Keratinocyte (primary cell): ENCODE measurements at regions not wholly inside any gene's neighbourhood (a gene's known extent, or its start where the extent isn't known, plus 50 kb on each side); places are given as distances from the start of the nearest gene placed in this dataset.

ENCODE experiments used
- DNase-seq: peaks from one replicate; pipeline ENCODE4 v3.0.0-alpha.2; 2011; ENCODE audit warnings: low read depth, missing footprints, low spot score
- FAIRE-seq: peaks from 2 replicates; lab custom pipeline; 2011; peaks lifted over from hg19 to GRCh38; lab: Jason Lieb, UNC
- H2AFZ ChIP-seq: 2 replicates; pipeline ENCODE4 v1.6.0; 2012; ENCODE audit warnings: low read length, control low read depth, inconsistent platforms; ENCODE audit not compliant: control insufficient read depth
- H3K27ac ChIP-seq: 2 replicates; pipeline ENCODE4 v1.5.1; 2011; ENCODE audit warnings: low read length; ENCODE audit not compliant: control insufficient read depth, insufficient read depth
- H3K27me3 ChIP-seq: 3 replicates; pipeline ENCODE4 v1.6.0; 2011; ENCODE audit warnings: low read length; ENCODE audit not compliant: control insufficient read depth, insufficient read depth; ENCODE audit errors: extremely low read depth
- H3K36me3 ChIP-seq, 2 experiments: 2 replicates in 1 of 2; 3 replicates in 1 of 2; pipeline ENCODE4 v1.5.1; 2011; ENCODE audit warnings: low read length in 2 of 2, mild to moderate bottlenecking in 1 of 2; ENCODE audit not compliant: control insufficient read depth in 2 of 2, insufficient read depth in 2 of 2; ENCODE audit errors: extremely low read depth in 1 of 2
- H3K4me1 ChIP-seq: 3 replicates; pipeline ENCODE4 v1.5.1; 2011; ENCODE audit warnings: low read length; ENCODE audit not compliant: control insufficient read depth, insufficient read depth; ENCODE audit errors: extremely low read depth
- H3K4me2 ChIP-seq: 3 replicates; pipeline ENCODE4 v1.6.0; 2011; ENCODE audit warnings: low read depth, low read length; ENCODE audit not compliant: control insufficient read depth, insufficient read depth; ENCODE audit errors: extremely low read depth
- H3K4me3 ChIP-seq, 3 experiments: fragments of 200-600 bp in 1 of 3; sonication (generic) in 1 of 3; 2 replicates in 2 of 3; 3 replicates in 1 of 3; pipeline ENCODE4 v1.5.1; 2011 to 2016; ENCODE audit warnings: low read length in 3 of 3, mild to moderate bottlenecking in 3 of 3, control low read depth in 2 of 3, inconsistent platforms in 1 of 3, low read depth in 1 of 3, mixed read lengths in 1 of 3, mixed run types in 1 of 3, moderate library complexity in 1 of 3; ENCODE audit not compliant: control insufficient read depth in 2 of 3, insufficient read depth in 2 of 3; ENCODE audit errors: extremely low read depth in 1 of 3
- H3K79me2 ChIP-seq: 2 replicates; pipeline ENCODE4 v1.6.0; 2012; ENCODE audit warnings: low read length; ENCODE audit not compliant: control insufficient read depth, insufficient read depth
- H3K9ac ChIP-seq: 3 replicates; pipeline ENCODE4 v1.6.0; 2011; ENCODE audit warnings: low read length; ENCODE audit not compliant: control insufficient read depth, insufficient read depth; ENCODE audit errors: extremely low read depth
- H3K9me1 ChIP-seq: 3 replicates; pipeline ENCODE4 v1.6.0; 2011; ENCODE audit warnings: low read length; ENCODE audit not compliant: control insufficient read depth, insufficient read depth; ENCODE audit errors: extremely low read depth
- H3K9me3 ChIP-seq: 2 replicates; pipeline ENCODE4 v1.5.1; 2012; ENCODE audit warnings: low read depth, low read length; ENCODE audit not compliant: control insufficient read depth
- H4K20me1 ChIP-seq: 3 replicates; pipeline ENCODE4 v1.6.0; 2011; ENCODE audit warnings: low read length; ENCODE audit not compliant: control insufficient read depth, insufficient read depth; ENCODE audit errors: extremely low read depth
- CTCF ChIP-seq, 3 experiments: IDR thresholded peaks in 1 of 3; conservative IDR thresholded peaks in 1 of 3; optimal IDR thresholded peaks in 1 of 3; 2 replicates in 2 of 3; 3 replicates in 1 of 3; pipeline versions ENCODE3 to v1.5.1; 2011; ENCODE audit warnings: low read length in 3 of 3, mild to moderate bottlenecking in 3 of 3, moderate library complexity in 2 of 3, control low read depth in 1 of 3, inconsistent platforms in 1 of 3; ENCODE audit not compliant: insufficient read depth in 2 of 3; ENCODE audit errors: extremely low read depth in 1 of 3
- EZH2 ChIP-seq: IDR thresholded peaks from one replicate; pipeline ENCODE4 v1.6.1; 2012; ENCODE audit warnings: inconsistent platforms, mild to moderate bottlenecking, low read length, moderate library complexity
- dilution Hi-C: fragments of 300-500 bp; cut with MboI; formaldehyde crosslinking; loops from one replicate; pipeline ENCODE4 v1.7.0; 2020; ENCODE audit warnings: low sequenced_read_pairs; ENCODE audit not compliant: extremely low pct_ligation_motif_present

GRCh38 chr22:49691256-49691655 lies 136.4 kb downstream of the BRD1 start:
- no peak overlapping the region for H3K4me2 ChIP-seq
- H4K20me1 ChIP-seq: no peaks in the 10 kb centered on the region
- dilution Hi-C loops: no loop called here
- H2AFZ ChIP-seq: no peak overlapping the region
- peaks cover 19% of the 10 kb centered on the region for H3K9me3 ChIP-seq
- no peaks in the 10 kb centered on the region for H3K27me3 ChIP-seq
- no peaks in the 10 kb centered on the region for H3K4me1 ChIP-seq
- H3K4me3 ChIP-seq: no peak overlapping the region
- no peak overlapping the region for H3K9ac ChIP-seq
- H3K27ac ChIP-seq: no peak overlapping the region
- TF ChIP-seq EZH2 (no peak), CTCF (optimal IDR thresholded peaks at IDR 0.05 in 1 of 3, IDR thresholded peaks at IDR 0.05 in 1 of 3, conservative IDR thresholded peaks at IDR 0.05 in 1 of 3; ENCODE audit: extremely low read depth in 1 of 3, insufficient read depth in 2 of 3, low read length in 3 of 3) (no peak)
- H3K79me2 ChIP-seq: no peaks in the 10 kb centered on the region
- DNase-seq (no peak), FAIRE-seq (no peak)
- H3K9me1 ChIP-seq: no peaks in the 10 kb centered on the region
- H3K36me3 ChIP-seq: no peaks in the 10 kb centered on the region

GRCh38 chr22:49690454-49690853 lies 137.2 kb downstream of the BRD1 start:
- TF ChIP-seq CTCF (optimal IDR thresholded peaks at IDR 0.05 in 1 of 3, IDR thresholded peaks at IDR 0.05 in 1 of 3, conservative IDR thresholded peaks at IDR 0.05 in 1 of 3; ENCODE audit: extremely low read depth in 1 of 3, insufficient read depth in 2 of 3, low read length in 3 of 3) (no peak), EZH2 (no peak)
- H3K4me3 ChIP-seq: no peak overlapping the region
- no peaks in the 10 kb centered on the region for H4K20me1 ChIP-seq
- dilution Hi-C loops: no loop called here
- no peaks in the 10 kb centered on the region for H3K27me3 ChIP-seq
- FAIRE-seq: no peak
- no peak overlapping the region for H2AFZ ChIP-seq
- no peaks in the 10 kb centered on the region for H3K9me1 ChIP-seq
- H3K79me2 ChIP-seq: no peaks in the 10 kb centered on the region
- DNase-seq: no peak
- peaks cover 19% of the 10 kb centered on the region for H3K9me3 ChIP-seq
- no peak overlapping the region for H3K9ac ChIP-seq
- no peak overlapping the region for H3K4me2 ChIP-seq
- no peaks in the 10 kb centered on the region for H3K36me3 ChIP-seq
- H3K27ac ChIP-seq: no peak overlapping the region
- no peaks in the 10 kb centered on the region for H3K4me1 ChIP-seq
